ENCODE measurements at regions not wholly inside any gene's neighbourhood (a gene's known extent, or its start where the extent isn't known, plus 50 kb on each side); places are given as distances from the start of the nearest gene placed in this dataset.
"Not testable (repeated sequence)": the region's sequence is repeated elsewhere in the genome, so short reads cannot be mapped to it uniquely, and the experiment has no call there.

GRCh38 chr7:47089461-47089860, 492.4 kb downstream of the TNS3 start:
- DNase-seq (ENCODE audit: low spot score): no peak

- no peak for DNase-seq (ENCODE audit: low spot score)
Observed at GRCh38 chr7:47089068-47089417, 492.9 kb downstream of the TNS3 start.

- peak; percentile 64 for DNase-seq (ENCODE audit: low spot score)
Observed at GRCh38 chr7:47088329-47089067, 493.4 kb downstream of the TNS3 start.

GRCh38 chr7:47087866-47088265, 494.0 kb downstream of the TNS3 start:
- DNase-seq (ENCODE audit: low spot score): no peak

- DNase-seq (ENCODE audit: low spot score): no peak
Observed at GRCh38 chr7:47085491-47086275, 496.2 kb downstream of the TNS3 start.

- no peak for DNase-seq (ENCODE audit: low spot score)
Observed at GRCh38 chr7:47083476-47084250, 498.2 kb downstream of the TNS3 start.

- DNase-seq (ENCODE audit: low spot score): no peak
Observed at GRCh38 chr7:47080816-47081215, 501.1 kb downstream of the TNS3 start.

- DNase-seq (ENCODE audit: low spot score): no peak
Observed at GRCh38 chr7:47078241-47078640, 503.7 kb downstream of the TNS3 start.

GRCh38 chr7:47074702-47075153, 507.2 kb downstream of the TNS3 start:
- no peak for DNase-seq (ENCODE audit: low spot score)

GRCh38 chr7:47073284-47073683, 508.6 kb downstream of the TNS3 start:
- no peak for DNase-seq (ENCODE audit: low spot score)

- no peak for DNase-seq (ENCODE audit: low spot score)
Observed at GRCh38 chr7:47071866-47072265, 510.0 kb downstream of the TNS3 start.

- DNase-seq (ENCODE audit: low spot score): no peak
Observed at GRCh38 chr7:47069385-47070076, 512.4 kb downstream of the TNS3 start.

- no peak for DNase-seq (ENCODE audit: low spot score)
Observed at GRCh38 chr7:47066976-47067614, 514.8 kb downstream of the TNS3 start.

GRCh38 chr7:47056731-47057130, 525.2 kb downstream of the TNS3 start:
- DNase-seq (ENCODE audit: low spot score): no peak

GRCh38 chr7:47052541-47053208, 529.2 kb downstream of the TNS3 start:
- not testable (repeated sequence) for DNase-seq (ENCODE audit: low spot score)

- no peak for DNase-seq (ENCODE audit: low spot score)
Observed at GRCh38 chr7:47049234-47049774, 532.6 kb downstream of the TNS3 start.

GRCh38 chr7:47047384-47047783, 534.5 kb downstream of the TNS3 start:
- DNase-seq (ENCODE audit: low spot score): no peak

- no peak for DNase-seq (ENCODE audit: low spot score)
Observed at GRCh38 chr7:47046949-47047348, 535.0 kb downstream of the TNS3 start.

GRCh38 chr7:47045207-47046051, 536.5 kb downstream of the TNS3 start:
- DNase-seq (ENCODE audit: low spot score): no peak

GRCh38 chr7:47044625-47045024, 537.3 kb downstream of the TNS3 start:
- DNase-seq (ENCODE audit: low spot score): no peak

Measured in germinal center (tissue), 1 donor.